Iris pigment epithelial cell (primary cell): ENCODE measurements at regions not wholly inside any gene's neighbourhood (a gene's known extent, or its start where the extent isn't known, plus 50 kb on each side); places are given as distances from the start of the nearest gene placed in this dataset.

Experiments used
- DNase-seq: peaks from one replicate; pipeline ENCODE4 v3.0.0-alpha.2; 2011; ENCODE audit warnings: low read depth

DNA sequence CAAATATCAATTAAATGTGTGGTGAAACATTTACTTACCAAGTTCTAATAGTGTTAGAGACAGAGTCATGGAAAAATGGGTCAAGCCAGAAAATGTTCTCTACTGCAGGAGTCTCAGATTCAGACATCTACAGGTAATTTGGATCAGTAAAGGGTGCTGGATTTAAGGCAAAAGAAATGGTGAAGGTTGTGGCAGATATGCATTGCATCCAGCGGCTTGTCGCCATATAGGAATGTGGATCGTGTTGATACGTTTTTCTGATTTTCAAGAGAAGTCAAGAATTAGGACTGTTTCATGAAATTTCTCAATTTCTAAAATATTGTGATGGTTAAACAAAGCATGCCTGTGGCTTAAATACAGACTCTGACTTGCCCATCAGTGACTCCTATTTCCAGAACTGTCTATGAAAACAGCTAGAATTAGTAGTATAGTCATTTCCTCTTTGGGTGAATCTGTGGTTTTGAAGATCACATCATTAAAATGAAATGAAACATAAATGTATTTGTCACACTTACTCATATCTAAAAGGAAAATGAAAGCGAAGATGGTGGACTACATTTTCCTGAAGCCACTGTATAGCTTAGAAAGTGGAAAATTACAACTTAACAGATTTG, 110.1 kb upstream of the VEGFC start:
- peak; percentile 96 for DNase-seq

DNA sequence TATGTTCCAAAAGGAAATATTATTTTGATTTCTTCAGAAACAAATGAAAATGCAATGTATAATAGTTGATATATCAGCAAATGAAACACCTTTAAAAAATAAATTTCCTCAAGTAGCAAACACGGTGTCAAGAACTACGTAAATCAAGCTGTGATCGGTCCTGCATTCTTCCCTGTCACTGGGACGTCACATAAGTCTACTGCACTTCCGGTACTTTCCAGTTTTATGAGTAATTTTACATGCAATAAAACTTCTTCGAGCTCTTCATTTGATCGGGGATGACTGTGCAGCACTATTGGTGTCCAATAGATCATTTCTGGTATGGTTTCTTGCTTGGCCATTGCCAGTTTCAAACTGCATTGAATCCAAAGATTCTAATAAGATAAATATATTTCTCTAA, 114.0 kb upstream of the VEGFC start:
- DNase-seq, result no peak

DNA sequence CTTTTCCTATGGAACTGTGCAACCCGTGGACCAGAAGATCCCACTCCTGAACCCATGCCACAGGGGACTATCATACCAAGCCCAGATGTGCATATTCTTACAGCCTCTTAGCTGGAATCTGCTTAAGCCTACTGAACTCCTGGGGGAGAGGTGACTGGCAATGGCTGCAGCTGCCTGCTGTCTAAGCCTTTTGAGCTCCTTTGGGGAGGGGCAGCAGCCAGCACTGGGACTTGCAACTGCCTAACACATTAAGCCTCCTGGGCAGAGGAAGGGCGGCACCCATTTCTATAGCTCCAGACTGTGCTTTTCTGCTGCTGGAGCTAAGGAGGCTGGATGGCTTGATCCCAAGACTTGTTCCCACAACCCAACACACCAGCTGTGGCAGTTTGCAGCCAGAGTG, 117.9 kb upstream of the VEGFC start:
- DNase-seq, result no peak

DNA sequence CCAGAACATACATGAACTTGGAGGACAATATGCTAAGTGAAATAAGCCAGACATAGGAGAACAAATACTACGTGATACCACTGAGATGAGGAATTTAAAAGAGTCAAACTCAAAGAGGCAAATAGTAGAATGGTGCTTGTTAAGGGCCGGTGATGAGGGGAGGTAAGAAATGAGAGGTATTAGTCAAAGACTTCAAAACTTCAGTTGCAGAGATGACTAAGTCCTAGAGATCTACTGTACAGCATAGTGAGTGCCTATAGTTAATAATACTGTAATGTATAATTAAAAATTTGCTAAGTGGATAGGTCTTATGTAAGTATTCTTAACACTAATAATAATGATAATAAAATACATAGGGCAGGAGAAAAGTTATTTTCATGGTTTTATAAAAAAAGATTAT, 126.9 kb upstream of the VEGFC start:
- no peak for DNase-seq

DNA sequence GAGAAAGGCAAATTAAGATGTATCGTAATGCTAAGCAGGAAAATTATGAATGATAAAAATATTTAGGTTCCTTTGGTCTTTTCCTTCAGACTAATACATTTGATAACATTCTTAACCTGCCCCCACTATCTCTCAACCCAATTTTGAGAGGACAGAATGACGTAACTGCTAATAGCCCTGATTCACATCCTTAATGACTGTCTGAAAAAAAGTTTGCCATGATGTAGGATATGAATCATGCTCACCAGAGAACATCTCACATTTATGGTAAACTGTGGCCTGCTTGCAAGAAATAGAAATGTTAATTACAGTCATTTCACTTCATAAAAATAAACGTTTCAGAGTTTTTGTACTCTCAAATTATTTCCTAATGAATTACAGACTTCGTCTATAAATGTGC, 128.0 kb upstream of the VEGFC start:
- DNase-seq, result peak; percentile 88

DNA sequence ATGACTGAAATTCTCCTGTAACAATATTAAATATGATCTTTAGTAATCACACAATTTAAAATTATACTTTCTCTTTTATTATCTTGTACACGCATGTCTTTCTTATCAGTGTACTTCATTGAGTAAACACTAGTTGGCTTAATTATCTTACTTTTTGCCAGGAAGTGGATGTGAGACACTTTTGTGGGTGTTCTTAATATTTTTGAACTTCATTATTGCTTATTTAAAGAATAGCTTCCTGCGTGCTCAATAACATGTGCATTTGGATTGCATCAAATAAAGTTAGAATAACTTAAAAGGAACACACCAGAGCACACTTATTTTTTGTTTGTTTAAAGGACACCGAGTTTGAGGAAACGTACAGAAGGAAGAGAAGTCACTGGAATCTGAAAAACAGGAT, 128.5 kb upstream of the VEGFC start:
- DNase-seq, result peak; percentile 25

DNA sequence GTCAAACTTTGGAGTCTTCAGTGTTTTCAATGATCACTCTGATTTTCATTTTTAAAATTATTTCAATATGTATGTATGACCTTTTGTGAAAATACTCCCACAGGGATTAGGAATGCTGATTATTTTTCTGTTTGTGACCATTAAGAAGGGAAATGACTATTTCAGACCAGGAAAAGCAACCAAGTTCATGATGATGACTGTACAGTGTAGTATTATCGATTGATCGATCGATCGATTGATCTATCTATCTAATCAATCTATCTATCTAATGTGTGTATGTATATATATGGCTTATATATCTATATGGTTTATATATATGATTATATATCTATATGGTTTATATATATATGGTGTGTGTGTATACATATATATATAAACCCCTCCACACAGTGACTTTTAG, 131.5 kb upstream of the VEGFC start:
- DNase-seq, result no peak

DNA sequence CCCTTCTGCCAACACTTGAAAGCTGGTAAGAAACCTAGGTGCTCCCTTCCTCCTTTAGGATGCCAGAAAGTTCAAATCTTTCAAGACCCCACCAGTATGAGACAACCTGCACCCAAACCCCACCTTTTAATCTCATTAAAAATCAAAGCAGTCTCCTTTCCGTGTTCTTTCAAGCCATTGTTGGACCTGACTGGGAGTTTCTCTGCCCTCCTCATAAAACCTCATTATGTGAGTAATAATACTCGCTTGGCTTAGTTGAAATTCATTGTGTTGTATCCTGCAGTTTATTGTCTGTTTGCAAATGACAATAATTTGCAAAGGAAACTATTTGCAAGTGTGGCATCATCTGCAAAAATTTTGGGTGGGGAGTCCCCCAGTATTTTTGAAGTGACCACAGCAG, 133.2 kb upstream of the VEGFC start:
- DNase-seq, result no peak

DNA sequence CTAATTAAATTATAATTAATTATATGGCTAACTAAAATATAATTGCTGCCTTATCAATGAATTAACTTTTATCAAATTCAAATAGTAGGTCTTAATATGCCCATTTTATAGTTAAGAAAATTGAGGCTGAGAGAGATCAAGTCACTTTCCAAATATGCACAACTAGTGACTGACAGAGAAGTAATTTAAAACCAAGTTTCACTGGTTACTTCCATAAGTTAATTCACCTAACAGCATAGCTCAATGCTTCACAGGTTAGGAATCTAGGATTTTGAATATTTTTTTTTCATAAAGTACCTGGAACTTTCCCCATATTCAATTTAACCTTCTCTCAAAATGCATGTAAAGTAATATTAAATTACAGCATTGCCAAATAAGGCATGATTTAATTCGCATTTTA, 134.4 kb upstream of the VEGFC start:
- DNase-seq, result no peak

DNA sequence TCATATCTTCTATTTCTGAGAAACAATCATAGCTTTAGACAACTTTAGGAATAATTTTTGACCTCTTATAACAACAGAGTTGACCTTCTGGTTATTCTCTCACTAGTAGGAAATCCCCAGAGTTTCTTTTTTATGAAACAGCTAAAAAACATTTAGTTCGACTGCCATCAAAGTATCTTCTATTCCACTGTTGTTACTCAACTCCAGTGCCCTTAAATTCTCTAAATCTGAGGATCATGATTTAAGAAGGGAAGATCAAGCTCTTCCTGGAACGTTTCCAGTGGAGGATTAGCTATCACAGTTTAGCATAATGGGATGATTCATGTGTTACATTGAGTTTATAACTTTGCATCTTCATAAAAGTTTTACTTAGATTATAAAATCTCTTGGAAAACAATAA, 134.9 kb upstream of the VEGFC start:
- peak; percentile 98 for DNase-seq

DNA sequence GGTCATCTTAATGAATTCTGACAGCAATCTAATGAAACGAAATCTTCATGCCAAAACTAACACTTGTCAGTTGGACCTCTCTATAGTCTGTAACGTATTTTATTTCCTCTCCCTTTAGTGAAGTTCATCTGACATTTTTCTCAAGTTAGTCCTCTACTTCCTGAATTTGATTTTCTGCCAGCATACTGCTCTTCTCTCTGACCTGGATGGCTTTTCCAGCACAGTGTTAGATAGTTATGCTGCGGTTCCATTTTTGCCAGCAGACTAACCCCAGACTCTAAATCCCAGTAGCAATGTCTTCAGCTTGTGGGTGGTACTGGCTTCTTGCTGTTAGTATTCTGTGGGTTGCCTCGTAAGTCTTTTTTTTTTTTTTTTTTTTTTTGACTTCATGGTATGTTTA, 146.7 kb upstream of the VEGFC start:
- peak; percentile 89 for DNase-seq

DNA sequence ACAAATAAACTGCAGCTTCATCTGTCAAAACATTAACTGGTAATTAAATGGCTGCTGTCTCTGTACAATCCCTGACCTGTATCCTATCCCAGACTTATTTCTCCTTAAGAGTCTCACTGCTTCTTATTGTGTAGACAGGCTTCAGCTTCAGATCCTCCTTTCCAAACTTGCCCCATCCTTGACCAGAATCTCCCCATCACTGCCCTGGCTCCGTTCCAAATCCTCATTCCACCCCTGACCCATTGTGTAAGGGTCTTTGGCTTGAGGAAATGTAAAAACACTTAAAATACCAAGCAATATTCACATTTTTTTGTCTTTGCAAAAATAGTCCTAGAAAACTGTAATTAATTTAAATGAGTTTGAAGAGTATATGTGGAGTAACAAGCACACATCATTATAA, 152.6 kb upstream of the VEGFC start:
- DNase-seq, result peak; percentile 39

DNA sequence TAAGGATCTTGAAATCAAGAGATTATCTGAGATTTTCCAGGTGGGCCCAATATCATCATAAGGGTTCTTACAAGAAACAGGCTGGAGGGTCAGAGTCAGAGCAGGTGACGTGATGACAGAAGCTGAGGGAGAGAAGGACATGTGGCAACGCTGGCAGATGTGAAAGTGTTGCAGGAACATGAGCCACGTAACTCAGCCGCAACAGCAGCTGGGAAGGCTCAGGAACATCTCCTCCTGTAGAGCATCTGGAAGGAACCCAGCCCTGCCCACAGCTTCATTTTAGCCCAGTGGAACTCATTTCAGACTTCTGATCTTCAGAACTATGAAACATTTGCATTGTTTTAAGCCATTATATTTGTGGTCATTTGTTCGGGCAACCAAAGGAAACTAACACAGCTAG, 156.3 kb upstream of the VEGFC start:
- no peak for DNase-seq

DNA sequence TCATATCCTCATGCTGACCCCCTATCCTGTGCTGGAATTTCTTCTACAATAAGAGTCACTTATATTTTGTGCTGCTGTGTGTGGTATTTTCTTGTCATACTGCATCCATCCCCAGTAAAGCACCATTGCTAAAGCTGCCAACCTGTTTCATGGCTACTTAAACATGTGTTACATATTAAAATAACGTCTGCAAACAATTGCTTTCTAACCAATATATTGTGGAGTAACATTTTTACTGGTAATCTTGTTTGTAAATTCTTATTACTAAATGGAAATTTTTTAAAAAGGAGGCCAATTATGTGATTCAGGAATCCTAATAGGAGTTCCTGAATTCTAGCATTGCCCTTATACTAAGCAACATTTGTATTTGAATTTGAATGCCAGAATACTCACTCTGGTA, 160.3 kb upstream of the VEGFC start:
- no peak for DNase-seq

DNA sequence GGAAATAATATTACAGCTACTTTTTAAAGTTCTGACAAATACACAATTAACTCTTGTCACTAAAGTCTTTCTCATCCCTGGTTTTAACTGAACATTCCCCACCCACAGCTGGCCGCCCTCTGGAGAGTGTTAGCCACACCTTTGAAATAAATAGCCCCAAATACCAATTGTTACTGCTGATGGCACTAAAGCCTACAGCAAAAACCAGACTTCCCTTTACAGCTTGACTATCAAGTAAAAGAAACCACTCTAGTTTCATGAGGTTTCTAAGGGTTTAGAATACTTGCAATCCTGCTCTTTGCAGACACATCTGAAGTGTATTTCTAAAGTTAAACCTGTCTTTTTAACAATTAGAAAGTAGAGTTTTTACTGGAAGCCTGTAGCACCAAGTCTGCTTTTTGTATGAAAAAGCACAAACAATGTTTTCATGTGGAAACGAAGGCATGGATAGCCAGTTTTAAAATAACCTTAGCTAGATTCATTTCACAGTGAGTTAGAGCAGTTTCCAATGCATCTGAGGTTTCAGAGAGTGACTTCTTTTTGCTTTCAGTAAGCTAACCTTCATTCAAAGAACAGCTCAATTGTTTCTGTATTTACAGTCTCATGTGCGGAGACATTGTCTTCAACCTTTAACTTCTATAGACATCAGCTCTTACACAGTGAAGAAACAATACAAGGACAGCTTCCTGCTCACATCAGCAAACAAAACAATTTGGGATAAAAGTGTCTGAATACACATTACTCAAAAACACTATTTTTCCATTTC, 164.8 kb upstream of the VEGFC start:
- no peak for DNase-seq

DNA sequence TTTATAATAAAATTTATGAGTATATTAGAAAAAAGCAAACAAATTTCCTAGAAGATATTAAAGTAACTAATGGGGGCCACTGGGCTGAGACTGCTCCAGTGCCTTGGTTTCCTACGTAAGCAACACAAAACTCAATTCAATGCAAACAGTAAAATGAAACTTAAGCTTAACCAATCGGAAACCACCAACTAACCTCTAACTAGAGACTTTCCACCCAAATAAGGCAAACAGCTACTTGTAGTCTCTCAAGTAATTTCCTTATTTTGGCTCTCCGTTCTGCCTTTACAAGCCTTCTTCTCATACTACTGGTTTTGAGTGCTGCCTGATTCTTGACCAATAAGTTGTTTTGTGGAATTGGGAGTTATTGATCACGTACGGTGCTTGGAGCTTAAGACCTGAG, 167.3 kb upstream of the VEGFC start:
- DNase-seq, result no peak

DNA sequence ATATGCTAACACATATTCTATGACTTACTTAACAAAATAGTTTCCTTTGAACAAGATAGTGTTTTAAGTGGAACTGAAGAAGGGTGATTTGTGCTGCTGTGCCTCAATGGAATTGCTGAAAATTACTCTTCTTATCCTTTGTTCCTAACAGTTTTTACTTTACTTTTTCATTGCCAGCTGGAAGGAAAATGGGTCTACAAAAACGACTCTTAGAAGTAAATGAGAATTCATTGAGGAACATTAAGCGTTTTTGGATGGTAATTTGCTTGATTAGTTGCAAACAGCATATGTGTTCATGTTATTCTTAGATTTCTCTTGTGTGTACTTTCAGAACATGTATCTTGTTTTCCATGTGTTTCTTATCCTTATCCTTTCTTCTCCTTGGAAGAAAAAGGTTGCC, 170.4 kb upstream of the VEGFC start:
- DNase-seq, result no peak

DNA sequence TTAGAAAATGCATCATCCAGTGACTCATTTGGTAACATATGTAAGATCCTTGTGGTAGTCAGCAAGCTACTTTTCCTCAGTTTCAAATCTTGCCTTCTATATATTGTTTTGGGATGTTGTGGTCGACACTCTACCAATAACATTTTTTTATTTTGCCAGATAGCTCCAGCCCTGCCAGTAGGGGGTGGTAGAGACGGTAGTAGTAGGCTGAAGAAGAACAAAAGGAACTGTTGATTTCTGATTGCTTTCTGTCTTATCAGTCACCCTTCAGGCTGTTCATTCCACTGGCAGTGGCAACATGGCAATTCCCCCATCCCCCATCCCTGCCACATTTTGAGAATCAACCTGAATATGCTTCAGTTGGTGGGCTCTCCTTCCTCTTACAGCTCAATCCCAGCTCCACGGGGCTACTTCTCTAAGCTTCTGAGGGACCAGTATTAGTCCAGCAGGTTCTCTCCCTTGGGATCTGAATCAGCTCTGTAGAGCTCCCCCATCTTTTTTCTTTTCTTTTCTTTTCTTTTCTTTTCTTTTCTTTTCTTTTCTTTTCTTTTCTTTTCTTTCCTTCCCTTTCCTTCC, 171.5 kb upstream of the VEGFC start:
- DNase-seq, result no peak

DNA sequence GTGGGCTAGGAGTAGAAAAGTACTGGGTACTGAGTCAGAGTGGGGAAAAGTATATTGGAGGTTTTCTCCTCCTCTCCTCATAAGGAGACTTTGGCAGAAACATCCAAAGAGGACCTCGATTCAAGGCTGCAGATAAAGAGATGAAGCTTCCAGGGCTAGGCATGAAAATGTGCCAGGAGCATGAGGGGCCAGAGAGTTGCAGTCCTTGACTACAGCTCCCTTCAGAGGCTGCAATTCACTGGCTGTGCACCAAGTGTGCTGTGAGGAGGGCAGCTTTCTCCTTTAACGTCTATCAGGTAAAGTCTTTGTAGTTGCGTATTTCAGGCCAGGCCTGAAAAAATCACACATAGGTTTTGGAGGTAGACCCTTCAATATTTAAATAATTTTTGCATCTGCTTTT, 174.9 kb upstream of the VEGFC start:
- DNase-seq, result no peak

DNA sequence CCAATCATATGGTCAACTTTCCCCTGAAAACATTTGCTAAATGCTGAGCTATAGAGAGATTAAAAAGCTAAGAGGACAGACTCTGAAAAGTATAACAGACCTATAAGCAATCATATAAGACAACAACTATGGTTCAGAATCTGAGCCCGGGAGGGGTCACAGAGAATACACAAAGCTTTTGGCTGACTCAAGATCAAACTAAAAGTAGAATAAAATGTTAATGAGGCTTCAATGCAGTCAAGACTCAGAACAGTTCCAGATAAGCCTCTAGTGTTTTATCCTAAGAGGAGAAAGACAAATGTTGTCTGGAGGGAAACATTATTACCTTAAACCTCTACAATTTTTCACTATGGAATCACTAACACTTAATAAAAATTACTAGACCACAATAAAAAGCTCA, 175.4 kb upstream of the VEGFC start:
- DNase-seq, result no peak

DNA sequence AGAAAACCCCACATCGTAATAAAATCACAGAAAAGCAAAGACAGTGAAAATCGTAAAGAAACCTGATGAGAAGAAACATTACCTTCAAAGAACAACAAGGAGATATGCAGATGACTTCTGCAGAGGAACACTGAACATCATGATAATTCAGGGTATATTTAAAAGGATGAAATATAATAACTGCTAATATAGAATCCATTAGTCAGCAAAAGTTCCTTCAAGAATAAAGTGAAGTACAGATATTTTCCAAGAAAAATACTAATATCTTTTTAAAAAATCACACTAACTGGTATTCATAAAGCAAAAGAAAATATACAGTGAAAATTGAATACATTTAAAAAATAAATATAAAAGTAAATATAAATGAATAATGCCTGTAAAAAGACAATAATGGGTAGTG, 176.3 kb upstream of the VEGFC start:
- DNase-seq, result no peak

DNA sequence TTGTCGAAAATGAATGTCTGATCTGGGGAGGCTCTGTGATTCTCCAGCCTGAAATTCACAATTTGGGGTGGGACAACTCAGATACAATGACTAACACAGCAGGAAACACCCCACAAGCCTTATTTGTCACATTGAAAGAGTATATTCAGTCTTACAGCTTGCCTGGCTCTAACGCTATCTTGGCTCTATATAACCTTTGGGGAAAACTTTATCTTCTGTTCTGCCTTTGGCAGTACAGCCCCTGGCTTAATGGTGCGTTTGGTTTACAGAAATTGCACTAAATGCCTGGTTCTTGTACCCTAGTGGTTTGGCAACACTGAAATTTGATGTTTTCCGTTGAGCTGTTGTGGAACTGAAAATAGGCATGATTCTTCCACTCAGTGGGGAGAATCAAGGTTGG, 178.1 kb upstream of the VEGFC start:
- no peak for DNase-seq

DNA sequence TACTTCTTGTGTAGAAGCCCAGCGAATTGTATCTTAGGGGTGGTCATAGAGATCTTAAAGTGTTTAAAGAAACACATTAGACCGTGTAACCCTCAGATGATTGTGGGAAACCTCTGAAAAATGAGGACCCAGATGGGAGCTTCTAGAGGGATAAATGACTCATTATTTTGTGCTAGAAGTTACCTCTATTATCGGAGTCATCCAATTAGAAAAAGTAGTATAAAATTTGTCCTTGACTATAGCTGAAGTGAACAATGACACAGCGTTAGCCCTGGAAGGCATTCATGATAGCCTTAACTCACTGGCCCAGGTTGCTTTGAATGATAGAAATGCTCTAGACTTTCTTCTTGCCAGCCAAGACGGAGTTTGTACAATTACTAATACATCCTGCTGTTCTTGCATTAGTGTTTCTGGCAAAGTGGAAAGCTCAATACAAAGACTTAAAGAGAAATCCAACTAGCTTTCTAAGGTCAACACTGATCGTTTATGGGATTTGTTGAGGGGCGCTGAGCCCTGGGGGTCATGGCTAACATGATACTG, 178.9 kb upstream of the VEGFC start:
- peak; percentile 16 for DNase-seq

DNA sequence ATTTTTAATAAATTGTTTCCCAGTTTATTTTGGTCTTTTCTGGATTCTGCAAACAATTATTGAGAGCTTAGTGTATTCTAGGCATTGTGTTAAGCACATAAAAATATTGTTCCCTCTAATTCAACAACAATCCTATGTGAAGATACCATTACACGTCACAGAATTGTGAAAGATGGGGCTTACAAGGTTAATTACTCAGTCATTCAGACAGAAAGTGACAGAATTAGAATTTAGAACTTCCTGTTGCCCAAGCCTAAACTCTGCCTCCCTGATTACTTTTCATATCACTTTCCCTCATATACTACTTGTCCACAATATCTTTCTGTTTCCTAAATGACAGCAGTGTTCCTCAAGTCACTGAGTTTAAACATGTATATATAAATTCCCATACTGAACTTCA, 186.7 kb upstream of the VEGFC start:
- DNase-seq, result no peak
